Activated CD4-positive, alpha-beta T cell treated with anti-CD3 and anti-CD28 coated beads, Interleukin-2, amount 50 U/mL, for 16 hours (primary cell): ENCODE measurements at regions not wholly inside any gene's neighbourhood (a gene's known extent, or its start where the extent isn't known, plus 50 kb on each side); places are given as distances from the start of the nearest gene placed in this dataset.
A peak's percentile ranks its signal among the peaks of the same experiment; 100 is the strongest.
"Not testable (repeated sequence)": the region's sequence is repeated elsewhere in the genome, so short reads cannot be mapped to it uniquely, and the experiment has no call there.

Experiments
- DNase-seq: peaks from one replicate; pipeline ENCODE4 v3.0.0-alpha.2; 2020

DNA sequence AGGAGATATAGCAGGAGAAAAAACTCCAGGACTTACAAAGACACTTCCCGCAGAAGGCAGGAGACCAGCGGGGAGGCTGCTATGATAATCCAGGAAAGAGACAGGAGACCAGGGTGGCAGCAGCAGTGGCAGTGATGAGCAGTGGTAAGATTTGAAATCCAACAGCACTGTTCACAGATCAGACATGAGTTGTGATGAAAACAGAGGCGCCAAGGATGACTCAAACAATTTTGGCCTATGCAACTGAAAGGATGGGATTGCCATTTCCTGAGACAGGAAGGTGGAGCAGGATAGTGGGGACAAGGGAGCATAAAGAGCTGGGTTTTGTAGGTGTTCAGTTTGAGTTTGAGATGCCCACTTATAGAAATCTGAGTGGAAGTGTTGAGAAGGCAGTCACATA lies 108.6 kb upstream of the DYRK2 start:
- no peak for DNase-seq

DNA sequence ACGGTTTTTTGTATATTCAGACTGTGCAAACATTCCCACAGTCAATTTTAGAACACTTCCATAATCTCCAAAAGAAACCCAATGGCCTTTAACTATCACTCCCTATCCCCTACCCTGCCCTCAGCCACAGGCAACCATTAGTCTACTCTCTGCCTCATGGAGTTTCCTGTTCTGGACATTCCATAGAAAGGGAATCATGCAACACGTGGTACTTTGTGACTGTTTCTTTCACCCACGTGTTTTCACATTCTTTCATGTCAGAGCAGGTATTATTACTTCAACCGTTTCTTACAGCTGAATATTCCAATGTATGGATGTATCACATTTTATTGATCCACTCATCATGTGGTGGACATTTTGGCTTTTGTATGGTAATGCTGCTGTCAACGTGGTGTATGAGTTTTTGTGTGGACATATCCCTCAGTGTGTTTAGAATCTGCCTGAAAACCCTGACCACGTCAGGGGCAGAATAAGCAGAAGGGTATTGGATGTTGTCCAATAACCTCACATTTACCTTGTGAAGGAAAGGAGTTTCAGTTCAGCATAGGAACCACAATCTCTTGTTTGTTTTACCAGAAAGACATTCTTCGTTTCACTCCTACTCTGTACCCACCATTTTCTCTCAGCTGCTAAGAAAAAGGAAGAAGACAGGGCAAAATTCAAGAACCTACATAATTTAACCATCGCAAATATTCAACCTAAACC lies 107.5 kb upstream of the DYRK2 start:
- no peak for DNase-seq

DNA sequence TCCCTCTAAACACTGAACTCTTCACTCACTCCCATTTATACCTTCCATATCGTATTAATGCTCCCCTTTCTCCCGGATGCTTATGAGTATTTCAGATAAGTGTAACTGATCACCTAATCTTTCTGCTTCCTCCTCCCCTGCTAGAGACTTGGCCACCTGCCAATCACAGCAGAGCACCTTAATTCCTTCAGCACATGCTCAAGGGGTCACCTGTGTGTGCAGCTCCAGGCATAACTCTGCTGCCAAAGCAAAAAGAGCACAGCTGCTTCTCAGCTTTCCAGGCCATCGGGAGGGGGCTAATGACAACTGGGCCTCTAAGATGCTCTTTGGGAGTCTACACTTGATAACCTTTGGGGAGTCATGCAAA lies 106.9 kb upstream of the DYRK2 start:
- no peak for DNase-seq

DNA sequence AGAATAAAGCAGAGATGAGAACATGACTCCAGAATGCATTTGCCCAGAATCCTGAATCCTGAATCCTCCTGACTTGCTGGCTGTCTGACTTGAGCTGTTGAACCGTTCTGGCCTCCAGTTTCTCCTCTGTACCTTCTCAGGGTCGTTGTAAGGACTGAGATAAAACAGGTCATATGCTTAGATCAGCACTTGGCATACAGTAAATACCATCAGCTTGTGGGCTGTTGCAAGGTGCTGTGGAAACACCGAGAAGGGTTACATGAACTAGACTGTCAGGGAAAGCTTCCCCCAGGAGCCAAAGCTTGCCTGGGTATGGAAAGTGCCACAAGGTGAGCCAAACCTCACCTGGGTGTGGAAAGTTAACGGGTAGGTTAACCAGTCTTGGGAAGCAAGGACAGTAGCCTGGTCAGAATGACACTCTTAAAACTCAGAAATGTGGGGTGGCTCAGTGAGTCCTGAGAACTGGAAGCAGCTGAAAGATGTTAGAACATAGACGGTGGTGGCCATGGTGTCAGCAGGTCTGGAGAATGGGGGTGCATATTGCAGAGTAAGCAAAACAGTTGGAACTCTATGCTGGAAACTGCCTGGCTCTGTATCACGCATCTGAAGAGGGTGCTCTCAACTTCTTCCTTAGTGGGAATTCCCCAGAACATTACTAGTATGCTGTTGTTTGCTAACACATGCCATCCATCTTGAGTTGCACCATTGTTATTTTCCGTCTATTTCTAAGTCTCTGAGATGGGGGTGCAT lies 105.3 kb upstream of the DYRK2 start:
- DNase-seq, result no peak

DNA sequence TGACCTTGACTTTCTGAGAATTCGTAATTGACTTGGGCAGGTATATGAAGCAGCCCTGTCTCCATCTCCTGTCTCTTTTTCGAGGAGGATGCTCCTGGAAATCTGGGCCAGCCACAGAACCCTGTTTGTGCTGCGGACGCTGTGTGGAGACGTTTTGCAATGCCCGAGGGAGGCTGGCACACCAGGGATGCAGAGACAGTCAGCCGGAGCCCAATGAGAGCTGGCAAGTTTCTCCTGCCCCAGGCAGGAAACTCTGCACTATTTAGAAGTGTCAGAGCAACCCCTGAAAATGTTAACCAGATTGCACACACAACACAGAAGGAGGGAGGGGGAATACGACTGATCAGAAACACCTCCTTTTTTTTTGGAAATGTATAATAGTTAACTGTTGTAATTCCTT lies 103.2 kb upstream of the DYRK2 start:
- no peak for DNase-seq

DNA sequence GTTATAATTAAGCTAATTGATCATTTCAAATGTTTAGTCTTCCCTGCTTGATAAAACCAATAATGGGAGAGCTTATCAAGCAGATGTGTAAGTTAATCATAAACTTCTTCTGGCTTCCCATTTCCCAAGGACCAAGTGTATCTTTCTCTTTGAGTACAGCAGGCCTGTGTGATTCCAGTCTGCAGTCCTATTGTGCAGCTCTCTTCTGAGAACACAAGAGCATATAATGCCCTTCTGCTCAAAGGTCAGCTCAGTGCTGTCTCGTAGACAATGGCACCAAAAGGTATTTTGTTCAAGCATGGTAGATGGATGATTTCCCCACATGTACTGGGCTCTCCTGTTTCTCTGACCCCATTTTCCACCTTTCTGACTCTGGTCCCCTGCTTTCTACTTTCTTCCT lies 101.8 kb upstream of the DYRK2 start:
- no peak for DNase-seq

DNA sequence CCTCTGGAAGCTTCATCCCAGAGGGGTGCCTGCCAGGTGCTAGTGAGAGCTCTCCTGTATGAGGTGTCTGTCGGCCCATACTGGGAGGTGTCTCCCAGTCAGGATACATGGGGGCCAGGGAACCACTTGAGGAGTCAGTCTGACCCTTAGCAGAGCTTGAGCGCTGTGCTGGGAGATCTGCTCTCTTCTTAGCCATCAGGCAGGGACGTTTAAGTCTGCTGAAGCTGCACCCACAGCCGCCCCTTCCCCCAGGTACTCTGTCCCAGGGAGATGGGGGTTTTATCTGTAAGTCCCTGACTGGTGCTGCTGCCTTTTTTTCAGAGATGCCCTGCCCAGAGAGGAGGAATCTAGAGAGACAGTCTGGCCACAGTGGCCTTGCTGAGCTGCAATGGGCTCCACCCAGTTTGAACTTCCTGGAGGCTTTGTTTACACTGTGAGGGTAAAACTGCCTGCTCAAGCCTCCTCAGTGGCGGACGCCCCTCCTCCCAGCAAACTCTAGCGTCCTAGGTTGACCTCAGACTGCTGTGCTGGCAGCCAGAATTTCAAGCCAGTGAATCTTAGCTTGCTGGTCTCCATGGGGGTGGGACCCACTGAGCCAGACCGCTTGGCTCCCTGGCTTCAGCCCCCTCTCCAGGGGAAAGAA lies 93.3 kb upstream of the DYRK2 start:
- DNase-seq, result not testable (repeated sequence)

DNA sequence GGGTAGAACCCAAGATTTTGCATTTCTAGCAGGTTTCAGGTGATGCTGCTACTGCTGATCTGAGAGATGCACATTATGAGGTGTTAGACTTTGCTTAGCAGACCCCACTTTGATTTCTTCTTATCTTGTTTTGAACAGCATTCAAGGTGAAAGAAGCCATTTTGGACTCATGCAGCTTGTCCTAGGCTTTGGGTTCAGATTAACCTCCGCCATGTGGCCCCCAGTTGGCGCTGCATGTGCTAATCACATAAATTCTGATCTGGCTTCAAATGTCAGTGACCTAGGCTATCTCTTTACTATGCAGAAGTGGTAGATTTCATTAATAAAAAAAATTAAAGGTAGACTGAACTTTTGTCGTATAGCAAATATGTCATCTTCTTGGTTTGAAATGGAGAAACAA lies 89.8 kb upstream of the DYRK2 start:
- DNase-seq, result no peak

DNA sequence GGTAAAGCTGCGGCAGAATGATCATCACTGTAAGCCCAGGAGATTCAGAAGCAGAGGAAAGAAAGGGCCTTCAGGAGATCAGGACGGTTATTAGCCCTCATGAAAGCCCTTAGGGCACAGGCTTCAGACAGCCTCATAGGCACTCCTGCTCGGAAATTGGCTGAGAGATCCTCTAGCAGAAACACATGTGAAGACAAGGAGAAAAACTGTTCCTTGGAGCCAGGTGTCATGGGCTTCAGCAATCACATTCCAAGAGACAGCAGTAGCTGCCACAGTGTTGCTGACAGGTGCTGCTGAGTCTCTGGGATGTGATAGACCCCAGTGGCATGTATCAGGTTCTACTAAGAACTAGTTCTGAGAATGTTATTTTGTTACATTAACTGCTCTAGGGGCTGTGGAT lies 88.8 kb upstream of the DYRK2 start:
- no peak for DNase-seq

DNA sequence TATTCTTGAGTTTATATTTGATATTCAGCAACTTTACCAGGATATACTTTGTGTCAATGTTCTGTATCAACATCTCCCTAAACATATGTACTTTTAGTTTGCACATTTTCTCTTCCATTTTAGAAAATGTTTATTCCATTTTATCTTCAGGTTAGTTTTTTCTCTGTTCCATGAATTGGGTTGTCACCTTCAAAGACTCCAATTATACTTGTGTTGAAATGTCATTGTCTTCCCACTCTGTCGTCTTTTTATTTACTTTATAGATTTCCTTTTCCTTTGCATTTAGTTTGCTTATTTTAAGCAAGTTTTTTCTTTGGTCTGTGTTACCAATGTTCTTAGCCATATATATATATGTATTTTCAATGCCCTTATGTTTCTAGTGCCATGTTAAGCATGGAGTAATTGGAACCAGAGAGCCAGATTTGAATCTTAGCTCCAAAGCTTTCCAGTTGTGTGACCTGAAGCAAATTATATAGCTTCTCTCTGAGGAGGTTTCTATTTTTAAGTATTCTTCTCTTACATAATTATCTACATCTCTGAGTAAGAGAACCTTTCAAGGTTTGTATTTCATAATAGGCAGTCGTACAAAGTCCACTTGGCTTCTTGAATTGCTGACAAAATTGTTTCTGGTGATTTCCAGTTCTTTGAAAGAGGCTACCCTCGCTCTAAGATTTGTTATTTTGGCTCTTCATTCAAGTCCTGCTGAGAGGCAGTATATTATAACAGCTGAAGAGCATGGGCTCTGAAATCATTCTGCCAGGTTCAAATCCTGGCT lies 85.8 kb upstream of the DYRK2 start:
- DNase-seq, result no peak

DNA sequence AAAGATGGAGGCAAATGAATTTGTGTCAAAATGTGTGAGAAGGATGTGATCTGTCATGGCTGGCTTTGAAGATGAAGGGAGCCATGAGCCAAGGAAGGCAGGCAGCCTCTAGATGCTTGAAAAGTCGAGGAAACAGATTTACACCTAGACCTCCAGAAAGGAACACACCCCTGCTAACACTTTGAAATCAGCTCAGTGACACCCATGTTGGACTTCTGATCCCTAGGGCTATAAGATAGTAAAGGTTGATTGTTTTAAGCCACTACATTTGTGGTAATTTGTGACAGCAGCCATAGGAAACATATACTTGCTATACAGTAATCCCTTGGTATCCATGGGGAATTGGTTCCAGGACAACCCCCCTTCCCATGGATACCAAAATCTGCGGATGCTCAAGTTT lies 80.5 kb upstream of the DYRK2 start:
- DNase-seq, result no peak

DNA sequence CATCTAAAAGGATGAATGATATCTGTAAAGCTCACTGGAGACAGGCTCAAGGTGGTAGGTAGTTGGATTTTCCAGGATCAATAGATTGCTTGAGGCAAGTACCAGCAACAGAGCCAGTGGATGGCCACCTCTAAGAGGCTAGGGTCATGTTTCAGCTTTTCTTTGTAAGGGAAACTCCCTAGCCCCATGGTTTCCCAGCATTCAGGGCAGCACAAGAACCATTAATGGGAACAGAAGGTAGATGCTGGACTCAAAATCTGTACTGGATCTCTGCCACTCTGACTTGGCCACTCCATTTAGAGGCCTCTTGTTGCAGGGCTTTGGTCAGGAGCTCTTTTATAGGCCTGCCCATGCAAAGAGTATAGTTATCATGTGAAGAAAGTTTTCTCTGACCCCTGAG lies 76.1 kb upstream of the DYRK2 start:
- no peak for DNase-seq

DNA sequence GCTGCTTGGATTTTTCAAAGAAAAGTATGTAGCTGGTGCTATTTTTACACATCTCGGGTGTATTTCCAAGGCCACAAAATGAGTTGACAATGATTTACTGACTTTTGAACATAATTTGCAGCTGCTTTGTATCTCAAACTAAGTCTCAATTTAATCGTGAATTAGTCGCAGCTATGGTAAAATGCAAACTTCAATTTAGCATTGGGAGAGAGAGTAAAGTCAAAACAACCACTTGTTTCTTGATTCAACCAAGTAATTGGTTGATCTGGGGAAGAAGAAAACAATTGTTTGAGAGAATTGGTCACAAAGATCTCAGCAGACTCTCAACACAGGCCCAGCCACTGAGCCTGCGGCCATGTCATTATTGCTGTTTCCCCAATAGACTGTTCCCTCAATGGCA lies 75.0 kb upstream of the DYRK2 start:
- no peak for DNase-seq

DNA sequence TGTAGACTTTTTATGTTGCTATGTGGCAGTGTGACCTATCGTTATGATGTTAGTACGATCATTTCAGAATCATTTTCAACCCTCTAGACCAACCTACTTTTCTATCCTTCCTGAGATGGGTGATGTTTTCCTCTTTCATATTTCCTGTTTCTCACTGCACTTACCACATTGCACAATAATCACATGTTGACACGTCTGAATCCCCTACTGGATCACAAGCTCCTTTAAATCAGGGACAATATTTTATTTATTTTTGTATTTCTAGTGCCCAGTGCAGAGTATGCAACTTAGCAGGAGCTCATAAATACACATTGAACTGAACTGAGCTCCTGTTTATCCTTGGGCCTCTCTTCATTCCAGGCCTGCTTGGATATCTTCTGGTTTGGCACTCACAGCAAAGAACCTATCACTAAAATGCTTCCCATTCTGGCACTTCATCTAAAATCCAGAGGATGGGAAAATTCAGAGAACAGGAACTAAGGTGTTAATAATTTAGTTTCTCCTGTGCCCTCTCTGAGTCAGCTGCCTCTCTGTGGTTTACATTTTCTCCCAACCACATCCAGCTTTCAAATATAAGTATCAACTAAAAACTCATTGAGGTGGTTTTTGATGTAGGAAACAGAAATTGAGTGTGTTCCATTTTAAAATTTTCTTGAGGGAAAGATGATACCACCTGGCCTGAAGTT lies 69.4 kb upstream of the DYRK2 start:
- peak; percentile 21 for DNase-seq

DNA sequence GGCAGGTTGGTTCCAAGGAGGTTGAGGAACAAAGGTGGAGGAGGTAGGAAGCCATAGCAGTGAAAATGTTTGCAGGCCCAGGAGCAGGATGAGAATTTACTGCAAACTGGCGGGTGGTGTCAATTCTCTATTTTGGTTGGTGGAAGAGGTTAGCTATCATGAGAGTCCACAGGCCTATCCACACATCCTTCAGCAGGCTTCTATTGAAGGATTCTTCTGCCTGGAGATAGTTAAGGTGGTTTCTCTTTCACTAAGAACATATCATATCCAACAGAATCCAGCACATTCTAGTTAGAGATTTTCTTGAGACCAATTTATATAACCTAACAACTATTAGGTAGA lies 68.9 kb upstream of the DYRK2 start:
- no peak for DNase-seq

DNA sequence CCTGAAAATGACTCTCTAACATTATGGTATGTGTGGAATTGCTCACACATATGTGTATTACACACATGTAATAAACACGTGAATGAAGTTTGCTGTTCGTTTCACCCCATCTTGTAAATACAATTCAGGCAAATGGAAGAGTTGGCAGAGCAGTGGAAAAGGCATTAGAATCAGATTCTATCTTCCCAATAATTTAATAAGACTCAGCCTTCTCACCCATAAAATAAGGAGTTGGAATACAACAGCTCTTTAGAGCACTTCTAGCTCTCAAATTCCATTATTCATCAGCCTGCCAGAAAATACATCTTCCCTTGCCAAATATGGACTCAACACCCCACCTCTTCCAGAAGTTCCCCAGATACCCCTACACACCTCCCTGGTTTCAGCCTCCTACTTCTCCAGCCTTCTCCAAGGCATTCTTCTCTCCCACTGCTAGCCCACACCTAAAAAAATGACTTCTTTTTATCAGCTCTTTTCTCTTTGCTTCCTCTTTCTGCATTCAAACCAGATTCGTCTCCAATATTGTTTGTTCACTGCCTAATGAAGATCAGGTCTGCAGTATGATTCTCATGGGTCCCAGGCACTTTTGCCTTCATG lies 66.2 kb upstream of the DYRK2 start:
- DNase-seq, result no peak

DNA sequence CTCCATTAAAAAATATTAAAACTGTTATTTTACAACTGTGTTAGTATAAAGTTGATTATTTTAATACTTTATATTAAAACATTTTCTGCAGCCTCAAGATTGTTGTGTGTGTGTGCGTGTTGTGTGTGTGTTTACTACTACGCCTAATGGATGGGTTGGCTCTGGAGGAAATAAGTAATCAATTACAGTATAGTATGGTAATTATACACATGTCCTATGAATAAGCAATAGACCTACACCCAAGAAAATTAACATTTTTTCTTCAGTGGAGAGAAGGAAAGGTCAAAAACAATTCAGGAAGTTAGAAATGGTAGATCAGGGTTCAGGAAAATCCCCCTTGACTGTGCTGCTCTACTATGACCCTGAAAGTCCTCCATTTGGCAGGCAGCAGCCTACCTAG lies 65.7 kb upstream of the DYRK2 start:
- no peak for DNase-seq

DNA sequence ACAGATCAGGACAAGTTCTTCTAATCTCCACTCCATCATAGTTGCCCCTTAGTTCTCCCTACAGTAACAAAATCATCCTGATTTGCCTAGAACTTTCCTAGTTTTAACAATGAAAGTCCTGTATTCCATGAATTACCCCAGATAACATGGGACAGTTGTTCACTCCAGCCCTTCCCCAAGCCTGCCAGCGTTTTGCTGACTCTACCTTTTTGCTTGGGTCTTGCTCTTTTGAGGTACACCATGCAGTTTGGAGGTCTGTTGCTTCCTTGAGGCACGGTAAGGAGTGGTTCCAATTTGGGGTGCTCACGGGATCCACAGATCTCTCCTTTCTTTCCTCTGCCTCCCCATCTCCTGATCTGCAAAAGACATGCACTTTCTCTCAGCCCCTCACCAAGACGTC lies 61.6 kb upstream of the DYRK2 start:
- no peak for DNase-seq

DNA sequence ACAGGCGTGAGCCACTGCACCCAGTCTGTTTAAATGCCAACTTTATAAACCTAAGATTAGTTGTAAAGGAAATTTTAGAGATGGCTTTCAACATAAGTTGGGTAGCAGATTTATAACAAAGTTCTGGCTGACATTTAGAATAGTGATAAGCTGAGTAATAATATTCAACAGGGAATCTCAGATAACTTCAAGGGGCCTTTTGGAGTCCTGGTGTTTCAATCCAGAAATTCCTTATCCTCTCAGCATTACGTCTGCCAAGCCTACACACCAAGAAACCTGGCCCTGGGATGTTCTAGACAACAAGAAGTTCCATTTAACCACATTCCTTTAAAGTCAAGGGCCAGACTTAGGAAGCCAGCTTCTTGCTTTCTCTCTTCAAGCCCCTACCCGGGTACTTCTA lies 59.5 kb upstream of the DYRK2 start:
- no peak for DNase-seq

DNA sequence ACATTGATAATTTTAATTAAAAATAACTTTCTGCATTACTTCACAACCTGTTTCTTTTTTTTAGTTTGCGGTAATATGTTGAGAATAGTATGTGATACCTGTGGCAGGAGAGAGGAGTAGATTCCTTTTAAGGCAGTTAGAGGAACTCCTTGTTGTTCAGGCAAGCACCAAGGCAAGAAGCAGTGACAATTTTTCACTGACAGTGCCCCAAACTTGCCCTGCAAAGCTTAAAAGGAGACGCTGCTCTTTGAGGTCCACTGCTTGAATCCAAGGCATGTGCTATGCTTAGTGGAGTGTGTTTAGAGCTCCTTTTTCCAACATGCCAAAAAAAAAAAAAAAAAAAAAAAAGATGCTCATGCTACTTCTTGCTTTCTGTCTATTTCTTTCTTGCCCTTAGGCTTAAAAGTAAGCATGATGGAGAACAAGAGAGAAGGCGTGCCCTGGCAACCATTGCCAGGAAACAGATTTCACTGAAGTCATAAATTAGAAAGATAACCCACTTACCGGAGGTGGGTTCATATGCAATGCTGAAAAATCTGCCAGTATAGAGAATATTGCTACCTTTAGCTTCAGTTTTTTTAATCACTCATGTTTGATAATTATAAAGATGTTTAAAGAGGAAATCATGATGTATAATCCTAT lies 58.3 kb upstream of the DYRK2 start:
- DNase-seq, result no peak

DNA sequence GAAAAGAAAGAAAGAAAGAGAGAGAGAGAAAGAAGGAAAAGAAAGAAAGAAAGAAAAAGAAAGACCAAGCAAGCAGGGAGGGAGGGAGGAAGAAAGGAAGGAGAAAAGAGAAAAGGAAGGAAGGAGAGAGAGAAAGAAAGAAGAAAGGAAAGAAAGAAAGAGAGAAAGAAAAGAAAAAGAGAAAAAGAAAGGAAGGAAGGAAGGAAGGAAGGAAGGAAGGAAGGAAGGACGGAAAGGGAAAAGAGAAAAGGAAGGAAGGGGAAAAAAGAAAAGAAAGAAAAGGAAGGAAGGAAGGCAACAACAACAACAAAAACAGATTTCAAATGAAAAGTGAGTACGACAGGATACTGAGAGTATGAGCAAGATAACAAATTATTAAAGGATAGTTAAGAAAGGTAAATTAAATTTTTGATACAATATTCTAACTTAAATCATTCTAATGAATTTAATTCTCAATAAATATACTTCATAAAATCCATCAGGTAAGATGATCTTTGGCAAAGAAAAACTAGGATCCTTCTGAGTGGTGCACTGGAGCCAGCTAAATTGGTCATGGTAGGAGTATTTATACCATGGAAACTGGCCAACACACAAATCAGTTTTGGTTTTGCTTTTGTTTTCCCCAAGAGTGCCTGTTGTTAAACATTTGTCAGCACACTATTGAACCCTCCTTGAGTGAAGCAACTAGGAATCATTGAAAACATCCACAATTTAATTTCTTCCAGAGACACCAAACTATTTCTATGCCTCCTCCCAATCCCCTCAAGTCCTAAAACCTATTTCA lies 56.1 kb upstream of the DYRK2 start:
- DNase-seq, result peak; percentile 23
